Astrocyte of the cerebellum (primary cell): ENCODE measurements at regions not wholly inside any gene's neighbourhood (a gene's known extent, or its start where the extent isn't known, plus 50 kb on each side); places are given as distances from the start of the nearest gene placed in this dataset.

Source experiments
- DNase-seq: peaks from one replicate; pipeline ENCODE4 v3.0.0-alpha.2; 2011; ENCODE audit warnings: low read depth
- H3K4me3 ChIP-seq: 2 replicates; pipeline ENCODE4 v1.5.1; 2011; ENCODE audit warnings: mild to moderate bottlenecking, low read depth, low read length, moderate library complexity
- in situ Hi-C: cut with HindIII; loops from 2 replicates; pipeline ENCODE4 v1.10.0; 2017; ENCODE audit warnings: low sequenced_read_pairs
- TF ChIP-seq, protein P1 (sequence below): IDR thresholded peaks from 2 replicates; pipeline ENCODE4 v1.5.1; 2012; ENCODE audit warnings: low read length, low read depth, moderate library complexity, mild to moderate bottlenecking; ENCODE audit errors: missing control alignments

DNA sequence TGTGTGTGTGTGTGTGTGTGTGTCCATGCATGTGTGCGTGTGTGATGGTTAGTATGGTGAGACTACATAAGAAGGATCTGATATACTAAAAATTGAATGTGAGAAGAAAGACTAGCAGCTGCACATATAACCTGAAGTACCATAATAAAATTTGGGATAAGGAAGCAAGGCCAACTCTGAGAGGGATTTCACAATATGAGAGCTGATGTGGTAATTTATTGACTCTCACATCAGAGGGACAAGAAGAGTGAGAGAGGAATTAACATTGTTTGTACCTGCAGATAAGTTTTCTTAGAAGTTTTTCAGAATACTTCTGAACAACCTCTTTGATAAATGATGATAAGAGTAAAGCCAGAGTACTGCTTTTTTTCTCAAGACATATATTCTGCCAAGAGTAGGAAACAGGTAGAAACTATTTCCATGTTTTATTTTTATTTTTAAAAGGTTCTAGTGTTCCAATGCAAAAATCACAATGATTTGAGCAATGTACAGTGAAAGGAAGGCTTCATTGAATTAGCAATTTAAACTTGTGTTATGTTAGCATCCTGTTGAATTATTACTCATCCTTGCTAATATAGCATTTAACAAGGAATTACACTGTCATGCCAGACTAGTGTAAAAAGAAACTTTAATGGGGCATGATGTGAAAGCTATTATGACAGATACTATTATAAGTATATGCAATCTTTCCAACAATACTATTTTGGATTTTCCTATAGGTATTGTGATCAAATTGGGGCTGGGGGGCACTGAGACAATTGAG lies 415.5 kb upstream of the ARPP21 start:
- DNase-seq = no peak
- no peak overlapping the region for H3K4me3 ChIP-seq
- in situ Hi-C loops = no loop called here
- TF ChIP-seq, protein P1, sequence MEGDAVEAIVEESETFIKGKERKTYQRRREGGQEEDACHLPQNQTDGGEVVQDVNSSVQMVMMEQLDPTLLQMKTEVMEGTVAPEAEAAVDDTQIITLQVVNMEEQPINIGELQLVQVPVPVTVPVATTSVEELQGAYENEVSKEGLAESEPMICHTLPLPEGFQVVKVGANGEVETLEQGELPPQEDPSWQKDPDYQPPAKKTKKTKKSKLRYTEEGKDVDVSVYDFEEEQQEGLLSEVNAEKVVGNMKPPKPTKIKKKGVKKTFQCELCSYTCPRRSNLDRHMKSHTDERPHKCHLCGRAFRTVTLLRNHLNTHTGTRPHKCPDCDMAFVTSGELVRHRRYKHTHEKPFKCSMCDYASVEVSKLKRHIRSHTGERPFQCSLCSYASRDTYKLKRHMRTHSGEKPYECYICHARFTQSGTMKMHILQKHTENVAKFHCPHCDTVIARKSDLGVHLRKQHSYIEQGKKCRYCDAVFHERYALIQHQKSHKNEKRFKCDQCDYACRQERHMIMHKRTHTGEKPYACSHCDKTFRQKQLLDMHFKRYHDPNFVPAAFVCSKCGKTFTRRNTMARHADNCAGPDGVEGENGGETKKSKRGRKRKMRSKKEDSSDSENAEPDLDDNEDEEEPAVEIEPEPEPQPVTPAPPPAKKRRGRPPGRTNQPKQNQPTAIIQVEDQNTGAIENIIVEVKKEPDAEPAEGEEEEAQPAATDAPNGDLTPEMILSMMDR = no peak

GRCh38 chr3:35224565-35225295 lies 414.6 kb upstream of the ARPP21 start:
- in situ Hi-C loops = no loop called here
- peak; percentile 52 for DNase-seq
- TF ChIP-seq, protein P1 = no peak
- no peak overlapping the region for H3K4me3 ChIP-seq

- in situ Hi-C loops = no loop called here
- DNase-seq = no peak
- TF ChIP-seq, protein P1 = no peak
- no peak overlapping the region for H3K4me3 ChIP-seq
Observed at GRCh38 chr3:35241236-35241635, 398.1 kb upstream of the ARPP21 start.

GRCh38 chr3:35254917-35255316 lies 384.4 kb upstream of the ARPP21 start:
- TF ChIP-seq, protein P1 = no peak
- DNase-seq = no peak
- in situ Hi-C loops = no loop called here
- H3K4me3 ChIP-seq = no peak overlapping the region

- TF ChIP-seq, protein P1 = no peak
- DNase-seq = no peak
- in situ Hi-C loops = no loop called here
- H3K4me3 ChIP-seq = no peak overlapping the region
Observed at GRCh38 chr3:35257641-35258040, 381.7 kb upstream of the ARPP21 start.

DNA sequence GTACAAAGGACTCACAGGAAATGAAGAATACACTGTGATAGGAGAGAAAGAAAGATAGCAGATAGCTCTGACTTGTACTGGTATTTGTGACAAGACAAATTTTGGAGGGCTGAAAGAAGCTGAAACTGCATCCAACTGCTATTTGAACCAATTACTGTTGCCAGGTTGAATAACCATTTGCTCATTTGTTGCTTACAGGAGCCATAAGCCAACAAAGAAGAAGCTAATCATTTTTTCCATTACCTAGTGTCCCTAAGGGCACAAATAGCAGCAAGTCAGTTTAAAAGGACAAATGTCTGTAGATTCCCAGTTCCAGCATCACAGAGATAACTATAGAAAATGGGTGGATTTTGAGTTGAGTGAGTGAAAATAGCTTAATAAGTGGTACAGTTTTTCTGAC lies 376.9 kb upstream of the ARPP21 start:
- H3K4me3 ChIP-seq = no peak overlapping the region
- TF ChIP-seq, protein P1 = no peak
- in situ Hi-C loops = no loop called here
- DNase-seq = no peak
